Fibroblast of lung (primary cell): ENCODE measurements at regions not wholly inside any gene's neighbourhood (a gene's known extent, or its start where the extent isn't known, plus 50 kb on each side); places are given as distances from the start of the nearest gene placed in this dataset.

ENCODE experiments used
- CTCF ChIP-seq, 2 donors: IDR thresholded peaks in 1 of 2; conservative IDR thresholded peaks in 1 of 2; 1 replicate in 1 of 2; 2 replicates in 1 of 2; pipeline ENCODE4 v1.5.1; 2011 to 2012; ENCODE audit warnings: low read length in 2 of 2, control low read depth in 1 of 2, inconsistent platforms in 1 of 2, low read depth in 1 of 2, mild to moderate bottlenecking in 1 of 2
- EZH2 ChIP-seq: IDR thresholded peaks from 2 replicates; pipeline ENCODE4 v1.5.1; 2012; ENCODE audit warnings: low read length, control low read depth, mild to moderate bottlenecking; ENCODE audit errors: missing control alignments

GRCh38 chr14:97253756-97254155 lies 456.6 kb downstream of the VRK1 start:
- TF ChIP-seq CTCF (conservative IDR thresholded peaks at IDR 0.05 in 1 of 2, IDR thresholded peaks at IDR 0.05 in 1 of 2; ENCODE audit: low read depth in 1 of 2, low read length in 2 of 2) = no peak
- no peak for TF ChIP-seq EZH2
